ENCODE measurements at regions not wholly inside any gene's neighbourhood (a gene's known extent, or its start where the extent isn't known, plus 50 kb on each side); places are given as distances from the start of the nearest gene placed in this dataset.

DNA sequence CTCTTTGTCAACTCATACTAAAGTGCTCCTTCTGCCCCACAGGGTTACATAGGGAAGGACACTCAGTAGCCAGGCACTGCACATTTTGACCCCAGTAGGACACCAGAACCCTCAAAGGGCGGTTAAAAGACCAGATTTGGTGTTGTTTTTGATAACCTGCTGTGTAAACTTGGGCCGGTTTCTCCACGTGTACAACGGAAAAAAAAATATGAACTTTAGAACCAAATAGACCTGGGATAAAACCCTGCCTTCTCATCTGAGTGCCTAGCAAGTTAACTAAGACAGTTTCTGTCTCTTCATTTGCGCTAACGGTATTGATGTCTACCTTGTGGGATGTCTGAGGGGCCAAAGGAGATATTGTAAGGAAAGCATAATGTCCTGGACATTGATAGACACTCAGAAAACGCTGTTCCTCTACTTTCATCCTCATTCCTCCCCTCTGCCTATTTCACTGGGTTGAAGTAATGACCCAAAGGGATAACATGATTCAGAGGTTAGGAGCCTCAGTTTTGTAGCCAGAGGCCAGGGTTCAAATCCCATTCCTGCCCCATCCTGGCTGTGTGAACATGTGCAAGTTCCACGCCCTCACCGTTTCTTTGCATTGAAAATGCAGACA, 155.9 kb upstream of the LPP start:
- TF ChIP-seq, protein P1, sequence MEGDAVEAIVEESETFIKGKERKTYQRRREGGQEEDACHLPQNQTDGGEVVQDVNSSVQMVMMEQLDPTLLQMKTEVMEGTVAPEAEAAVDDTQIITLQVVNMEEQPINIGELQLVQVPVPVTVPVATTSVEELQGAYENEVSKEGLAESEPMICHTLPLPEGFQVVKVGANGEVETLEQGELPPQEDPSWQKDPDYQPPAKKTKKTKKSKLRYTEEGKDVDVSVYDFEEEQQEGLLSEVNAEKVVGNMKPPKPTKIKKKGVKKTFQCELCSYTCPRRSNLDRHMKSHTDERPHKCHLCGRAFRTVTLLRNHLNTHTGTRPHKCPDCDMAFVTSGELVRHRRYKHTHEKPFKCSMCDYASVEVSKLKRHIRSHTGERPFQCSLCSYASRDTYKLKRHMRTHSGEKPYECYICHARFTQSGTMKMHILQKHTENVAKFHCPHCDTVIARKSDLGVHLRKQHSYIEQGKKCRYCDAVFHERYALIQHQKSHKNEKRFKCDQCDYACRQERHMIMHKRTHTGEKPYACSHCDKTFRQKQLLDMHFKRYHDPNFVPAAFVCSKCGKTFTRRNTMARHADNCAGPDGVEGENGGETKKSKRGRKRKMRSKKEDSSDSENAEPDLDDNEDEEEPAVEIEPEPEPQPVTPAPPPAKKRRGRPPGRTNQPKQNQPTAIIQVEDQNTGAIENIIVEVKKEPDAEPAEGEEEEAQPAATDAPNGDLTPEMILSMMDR (IDR thresholded peaks at IDR 0.05) = no peak
- no peak for TF ChIP-seq POLR2A (IDR thresholded peaks at IDR 0.05)
